NOMO-1 treated with dmso at 0.1 percent for 144 hours (cell line): ENCODE measurements at regions not wholly inside any gene's neighbourhood (a gene's known extent, or its start where the extent isn't known, plus 50 kb on each side); places are given as distances from the start of the nearest gene placed in this dataset.

Experiments used
- DNase-seq: peaks from one replicate; lab custom pipeline; 2025; ENCODE audit not compliant: unreplicated experiment; lab: John Stamatoyannopoulos, UW

- no peak for DNase-seq
Measured at GRCh38 chr12:88781909-88782308, 201.6 kb upstream of the KITLG start.

GRCh38 chr12:88778064-88778463, 197.8 kb upstream of the KITLG start:
- no peak for DNase-seq

DNA sequence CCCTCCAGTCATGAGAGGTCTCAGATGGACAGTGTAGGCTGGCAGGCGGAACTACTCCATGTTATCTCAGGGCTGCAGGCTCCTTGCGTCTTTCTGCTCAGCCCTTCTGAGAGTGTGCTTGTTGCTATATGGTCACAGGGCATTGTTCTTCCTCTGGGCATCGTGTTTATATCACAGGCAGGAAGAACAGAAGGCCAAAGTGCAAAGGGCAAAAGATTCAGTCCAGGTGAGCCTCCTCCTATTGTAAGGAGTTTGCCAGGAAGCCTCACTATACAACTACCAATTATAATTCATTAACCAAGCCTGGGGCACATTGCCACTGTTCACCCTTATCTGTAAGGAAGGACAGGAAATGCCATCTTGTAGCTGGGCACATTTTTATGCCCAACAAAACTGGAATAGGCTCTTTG, 195.5 kb upstream of the KITLG start:
- no peak for DNase-seq

DNA sequence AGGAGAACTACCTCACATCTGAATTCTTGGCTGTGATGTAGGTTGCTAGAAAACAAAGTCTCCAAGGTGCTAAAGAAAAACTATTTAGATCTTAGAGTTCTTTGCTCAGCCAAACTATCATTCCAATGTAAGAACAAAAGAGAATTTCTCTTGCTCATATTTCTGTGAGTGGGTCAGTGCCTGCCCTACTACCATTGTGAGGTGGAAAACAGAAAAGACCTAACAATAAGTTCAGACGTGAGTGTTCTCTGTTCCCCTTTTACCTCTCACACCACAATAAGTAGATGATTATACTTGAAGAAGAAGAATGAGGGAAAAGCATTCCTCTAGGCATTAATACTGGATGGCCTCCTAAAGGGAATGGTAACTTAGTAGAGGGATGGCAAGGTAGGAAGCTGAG, 187.4 kb upstream of the KITLG start:
- no peak for DNase-seq

DNA sequence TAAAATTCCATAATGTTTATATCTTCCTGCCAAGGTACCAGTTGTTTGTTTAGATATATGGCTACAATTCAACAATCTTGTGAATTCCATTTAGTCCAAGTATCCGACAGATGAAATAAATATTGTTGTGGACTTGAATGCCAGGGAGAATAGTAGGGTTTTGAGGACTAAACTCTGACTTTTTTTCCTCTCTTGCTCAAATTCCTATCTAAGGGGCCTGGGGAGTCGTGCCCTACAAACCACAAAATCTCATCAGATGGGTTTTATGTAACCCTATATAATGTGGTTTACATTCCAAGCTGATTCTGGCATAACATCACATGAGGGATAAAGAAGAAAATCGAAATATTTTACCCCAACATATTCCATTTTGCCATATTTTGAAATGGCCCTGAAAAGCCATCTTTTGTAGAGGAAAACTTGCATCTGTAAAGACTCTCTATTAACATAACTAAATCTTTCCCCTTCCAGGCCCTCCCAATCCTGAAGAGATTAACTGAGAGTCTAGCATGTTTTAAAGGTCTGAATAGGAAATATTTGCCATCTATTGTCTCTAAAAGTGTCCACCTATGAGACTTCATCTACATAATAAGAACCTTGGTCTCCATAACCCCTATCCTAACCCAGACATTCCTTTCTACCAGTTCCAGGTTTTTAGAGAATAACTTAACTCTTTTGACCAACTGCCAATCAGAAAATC, 184.7 kb upstream of the KITLG start:
- DNase-seq = no peak

DNA sequence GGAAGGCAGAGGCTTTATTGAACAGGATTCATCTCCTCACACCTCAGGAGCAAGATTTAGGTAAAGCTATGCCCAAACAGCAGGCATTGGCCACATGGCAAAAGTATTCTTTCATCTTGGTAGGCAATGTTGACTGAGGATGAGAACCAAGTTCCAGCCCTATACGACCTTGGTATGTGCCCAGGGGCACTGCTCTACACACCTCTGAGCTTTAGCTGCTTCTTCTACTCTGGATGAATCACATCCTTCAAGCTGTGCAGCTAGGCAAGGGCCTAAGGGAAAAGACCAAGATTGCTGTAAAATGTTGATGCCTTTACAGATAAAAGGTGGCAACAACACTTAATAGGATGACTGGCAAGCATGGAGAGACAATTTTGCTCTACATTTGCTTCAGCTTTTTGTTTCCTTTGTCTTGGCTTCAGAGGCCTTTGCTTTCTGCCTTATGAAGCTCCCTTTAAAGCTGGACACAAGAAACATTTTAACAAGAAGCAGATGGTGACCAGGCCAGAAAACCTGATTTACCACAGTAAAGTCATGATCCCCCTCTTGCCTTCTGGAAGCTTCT, 183.3 kb upstream of the KITLG start:
- no peak for DNase-seq

DNA sequence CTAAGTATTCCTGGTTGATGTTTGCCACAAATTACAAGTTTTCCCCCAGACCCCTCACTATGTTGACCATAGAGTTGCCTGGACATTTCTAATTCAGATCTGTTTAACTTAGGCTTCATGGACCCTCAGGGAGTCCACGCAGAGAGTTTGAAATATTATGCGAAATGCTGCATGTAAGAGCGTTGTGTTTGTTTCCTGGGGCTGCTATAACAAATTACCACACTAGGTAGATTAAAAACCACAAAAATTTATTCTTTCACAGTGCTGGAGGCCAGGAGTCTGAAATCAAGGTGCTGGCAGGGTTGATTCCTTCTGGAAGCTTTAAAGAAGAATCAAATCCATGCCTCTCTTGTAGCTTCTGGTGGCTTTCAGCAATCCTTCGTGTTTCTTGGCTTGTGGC, 177.9 kb upstream of the KITLG start:
- no peak for DNase-seq

DNA sequence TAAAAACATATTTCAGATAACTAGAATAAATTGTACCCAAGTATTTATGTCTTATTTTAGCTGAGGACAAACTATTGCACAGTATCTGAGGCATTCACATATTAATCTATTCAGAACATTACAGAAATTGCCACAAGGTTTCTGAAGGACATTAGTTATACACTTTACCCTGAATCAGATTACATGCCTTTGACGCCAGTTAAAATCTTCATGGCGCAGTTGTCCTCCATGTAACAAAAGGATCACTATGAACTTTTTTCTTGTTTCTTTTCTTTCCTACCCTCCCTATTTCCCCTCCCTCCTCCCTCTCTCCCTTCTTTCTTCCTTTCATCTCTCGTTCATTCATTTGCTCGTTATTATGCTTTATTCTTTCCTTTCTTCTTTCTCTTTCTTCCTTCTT, 176.6 kb upstream of the KITLG start:
- no peak for DNase-seq

DNA sequence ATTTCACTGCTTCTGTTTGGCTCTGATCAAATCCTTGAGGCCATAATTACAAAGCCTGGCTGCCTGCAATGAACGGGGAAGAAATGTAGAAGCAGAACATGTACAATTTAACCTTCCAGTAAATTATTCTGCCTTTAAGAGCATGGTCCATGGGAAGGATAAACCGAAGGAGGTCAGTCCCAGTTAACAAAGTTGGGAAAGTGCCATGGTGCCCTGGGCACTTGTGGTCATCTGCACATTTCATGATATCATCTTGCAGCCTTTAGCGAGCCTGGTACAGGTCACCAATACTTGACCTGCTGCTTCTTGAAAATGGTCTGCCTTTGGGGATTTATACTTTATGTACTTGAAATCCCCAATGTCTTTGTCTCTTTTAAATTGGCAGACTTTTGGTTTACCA, 175.9 kb upstream of the KITLG start:
- DNase-seq = no peak

DNA sequence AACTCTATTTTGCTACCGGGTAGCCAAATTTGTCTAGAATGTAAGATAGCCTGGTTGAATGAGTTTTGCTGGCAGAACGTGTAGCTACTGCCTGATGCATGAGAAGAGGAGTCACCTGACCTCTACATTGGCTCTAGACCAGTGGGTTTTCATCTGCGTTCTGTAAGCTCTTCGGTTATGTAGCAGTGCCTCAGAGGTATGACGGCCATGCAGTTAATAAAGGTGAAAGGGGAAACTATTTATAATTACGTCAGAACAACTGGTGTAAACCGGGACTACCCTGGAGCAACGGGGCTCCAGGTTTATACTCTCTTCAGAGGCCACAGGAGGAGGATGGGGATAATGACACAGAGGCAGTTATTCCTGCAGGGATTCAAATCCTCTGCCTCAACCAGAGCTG, 173.4 kb upstream of the KITLG start:
- no peak for DNase-seq

- no peak for DNase-seq
Measured at GRCh38 chr12:88753066-88753465, 172.8 kb upstream of the KITLG start.

DNA sequence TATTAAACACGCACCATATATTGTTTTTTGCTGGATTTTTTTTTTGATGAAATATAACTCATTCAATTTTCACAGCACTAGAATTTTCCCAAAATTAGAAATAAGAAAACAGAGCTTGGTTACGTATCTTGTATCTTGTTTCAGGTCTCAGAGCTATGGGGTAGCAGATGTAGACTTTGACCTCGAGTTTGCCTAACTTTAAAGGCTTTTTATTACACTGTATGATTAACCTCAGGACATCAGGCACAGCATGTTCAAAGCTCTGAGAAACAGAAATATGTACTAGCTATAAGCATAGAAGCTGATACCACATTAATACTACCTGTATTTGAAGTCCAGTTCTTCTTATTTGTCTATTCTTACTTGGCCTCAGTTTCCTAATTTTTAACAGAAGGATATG, 171.9 kb upstream of the KITLG start:
- DNase-seq = no peak

DNA sequence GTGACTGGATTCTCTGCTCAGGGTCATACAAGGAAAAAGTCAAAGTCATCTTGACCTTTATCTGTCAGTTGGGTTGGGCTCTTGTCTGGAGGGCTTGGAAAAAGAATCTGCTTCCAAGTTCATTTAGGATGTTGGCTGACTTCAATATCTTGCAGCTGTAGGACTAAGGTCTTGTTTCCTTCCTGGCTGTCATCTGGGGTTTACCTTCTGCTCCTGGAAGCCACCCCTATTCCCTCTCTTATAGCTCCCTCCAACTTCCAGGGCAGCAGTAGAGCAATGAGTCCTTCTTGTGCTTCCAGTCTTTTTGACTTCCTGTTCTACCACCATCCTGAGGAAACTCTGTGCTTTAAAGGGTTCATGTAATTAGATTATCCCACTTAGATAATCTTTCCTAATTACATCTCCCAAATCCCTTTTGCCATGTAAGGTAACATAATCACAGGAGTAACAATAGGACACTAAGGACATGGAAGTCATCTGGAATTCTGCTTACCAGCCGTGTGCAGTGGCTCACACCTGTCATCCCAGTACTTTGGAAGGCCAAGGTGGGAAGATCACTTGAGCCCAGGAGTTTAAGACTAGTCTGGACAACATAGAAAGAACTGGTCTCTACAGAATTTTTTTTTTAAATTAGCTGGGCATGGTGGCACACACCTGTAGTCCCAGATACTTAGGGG, 170.7 kb upstream of the KITLG start:
- DNase-seq = no peak

DNA sequence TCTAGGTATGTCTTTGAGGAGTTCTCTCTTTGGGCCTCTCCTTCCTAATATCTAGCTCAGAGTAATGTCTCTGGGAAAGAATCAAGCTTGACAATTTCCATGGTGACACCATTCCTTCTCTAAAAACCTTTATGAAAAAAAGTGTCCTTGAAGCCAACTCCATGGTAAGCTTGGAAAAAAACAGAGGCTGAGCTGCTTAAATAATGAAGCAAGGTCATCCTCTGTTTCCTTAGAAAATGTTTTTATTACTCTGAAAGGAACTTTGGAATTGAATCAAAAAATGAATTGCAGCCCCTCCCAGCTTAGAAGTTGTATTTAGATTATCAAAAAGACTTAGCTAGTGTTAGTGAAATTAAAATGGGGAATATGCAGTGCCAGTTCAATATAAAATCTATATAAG, 166.1 kb upstream of the KITLG start:
- DNase-seq = no peak

- no peak for DNase-seq
Measured at GRCh38 chr12:88743946-88744685, 163.8 kb upstream of the KITLG start.

DNA sequence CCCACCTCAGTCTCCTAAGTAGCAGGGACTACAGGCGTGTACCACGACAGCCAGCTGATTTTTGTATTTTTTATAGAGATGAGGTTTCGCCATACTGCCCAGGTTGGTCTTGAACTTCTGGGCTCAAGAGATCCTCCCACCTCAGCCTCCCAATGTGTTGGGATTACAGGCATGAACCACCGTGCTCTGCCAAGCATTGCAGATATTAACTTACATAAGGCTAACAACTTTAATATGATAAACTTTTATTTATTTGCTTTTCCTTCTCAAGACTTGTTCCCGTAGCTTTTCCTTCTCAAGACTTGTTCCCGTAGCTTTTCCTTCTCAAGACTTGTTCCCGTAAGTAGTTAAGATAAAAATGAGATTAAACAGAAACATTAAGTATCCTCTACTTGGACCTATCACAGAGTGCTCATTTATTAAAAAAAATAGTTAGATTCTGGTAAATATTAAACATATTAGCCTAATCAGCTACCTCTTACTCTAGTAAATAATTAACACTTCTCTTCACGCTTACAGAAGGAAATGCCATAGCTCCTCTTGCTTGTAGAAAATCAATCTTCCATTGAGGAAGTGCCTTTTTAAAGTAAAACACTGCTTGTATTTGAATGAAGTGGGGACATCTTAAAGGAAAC, 157.7 kb upstream of the KITLG start:
- DNase-seq = no peak

- DNase-seq = no peak
Measured at GRCh38 chr12:88736031-88736430, 155.8 kb upstream of the KITLG start.

DNA sequence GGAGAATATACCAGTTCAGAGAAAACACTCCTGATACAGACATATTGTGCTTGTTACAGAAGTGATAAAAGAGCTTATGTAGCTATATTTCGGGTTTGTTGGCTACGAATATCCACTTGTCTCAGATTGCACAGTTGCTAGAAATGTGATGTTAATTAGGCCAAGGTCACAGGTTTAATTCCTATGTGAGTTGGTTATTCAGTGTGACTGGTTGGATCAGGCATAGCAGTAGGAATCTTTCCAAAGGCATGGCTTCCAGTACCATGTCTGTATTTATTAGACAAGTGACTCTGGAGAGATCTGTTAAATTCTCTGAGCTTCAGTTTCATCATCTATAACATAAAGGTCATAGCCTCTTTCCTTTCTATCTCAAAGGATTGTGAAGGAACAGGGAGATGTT, 152.7 kb upstream of the KITLG start:
- no peak for DNase-seq

GRCh38 chr12:88729196-88729595, 148.9 kb upstream of the KITLG start:
- DNase-seq = no peak

GRCh38 chr12:88726806-88727720, 146.8 kb upstream of the KITLG start:
- no peak for DNase-seq
